NCI-H82 treated with DMSO at 0.1 percent for 48 hours (cell line): ENCODE measurements at regions not wholly inside any gene's neighbourhood (a gene's known extent, or its start where the extent isn't known, plus 50 kb on each side); places are given as distances from the start of the nearest gene placed in this dataset.
A peak's percentile ranks its signal among the peaks of the same experiment; 100 is the strongest.

Experiments
- DNase-seq: peaks from one replicate; lab custom pipeline; 2025; ENCODE audit not compliant: unreplicated experiment; lab: John Stamatoyannopoulos, UW

DNA sequence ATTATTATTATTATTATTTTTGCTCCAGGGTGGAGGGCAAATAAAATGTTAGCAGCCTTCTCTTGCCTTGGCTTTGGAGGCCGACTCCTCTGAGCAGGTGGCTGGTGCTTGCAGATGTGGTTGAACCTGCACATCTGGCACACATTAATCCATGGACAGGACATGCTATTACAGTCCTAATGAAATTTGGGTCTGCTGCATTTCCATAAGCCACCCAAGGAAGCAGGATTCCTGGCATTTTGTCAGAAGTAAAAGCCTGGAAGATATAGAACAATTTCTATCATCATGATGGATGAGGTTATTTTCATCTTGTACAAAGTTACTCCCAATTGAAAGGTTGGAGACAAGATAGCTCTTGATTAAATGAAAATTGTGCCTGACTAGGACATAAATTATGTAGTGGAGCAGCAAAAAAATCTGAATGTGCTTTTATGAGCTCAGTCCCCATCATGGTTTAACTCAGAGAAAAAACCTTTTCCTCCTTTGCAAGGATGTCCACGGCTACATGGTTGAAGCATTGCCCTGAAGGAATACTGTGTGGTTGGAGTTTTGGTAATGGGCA, 130.9 kb upstream of the RGMA start:
- DNase-seq: no peak

DNA sequence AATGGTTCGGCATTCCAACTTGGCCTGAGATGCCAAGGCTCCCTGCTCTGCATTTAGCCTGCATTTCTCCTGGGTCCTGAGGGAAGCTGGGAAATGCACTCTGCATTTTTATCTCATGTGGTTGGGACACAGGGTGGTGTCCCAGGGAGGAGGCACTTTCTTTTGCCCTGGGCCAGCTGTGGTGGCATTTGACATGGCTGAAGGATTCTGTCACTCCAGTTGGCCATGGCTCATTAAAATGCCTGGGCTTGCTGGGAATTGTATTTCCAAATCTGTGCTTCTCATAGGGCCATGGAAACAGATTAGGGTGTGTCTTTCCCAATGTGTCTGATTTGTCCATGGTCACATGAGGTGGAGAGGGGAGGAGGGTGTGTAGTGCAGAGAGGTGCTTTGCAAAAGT, 128.3 kb upstream of the RGMA start:
- no peak for DNase-seq

DNA sequence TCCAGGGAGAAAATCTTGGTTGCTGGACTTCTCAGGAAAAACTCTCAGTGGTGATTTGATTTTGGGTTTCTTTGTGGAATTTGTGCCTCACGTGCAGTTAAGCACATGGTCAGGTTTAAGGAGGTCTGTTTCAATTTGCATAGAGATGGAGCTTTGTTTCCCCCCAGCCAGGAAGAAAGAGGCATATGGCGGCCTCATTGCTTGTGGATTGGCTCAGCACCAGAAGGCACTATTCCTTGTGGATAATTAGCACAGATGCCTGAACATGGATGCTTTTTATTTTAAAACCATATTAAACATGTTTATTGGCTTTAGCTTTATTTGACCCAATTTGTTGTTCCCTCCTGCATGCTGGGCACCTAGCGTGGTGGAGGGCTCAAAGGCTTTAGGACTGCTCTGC, 125.1 kb upstream of the RGMA start:
- DNase-seq: no peak

DNA sequence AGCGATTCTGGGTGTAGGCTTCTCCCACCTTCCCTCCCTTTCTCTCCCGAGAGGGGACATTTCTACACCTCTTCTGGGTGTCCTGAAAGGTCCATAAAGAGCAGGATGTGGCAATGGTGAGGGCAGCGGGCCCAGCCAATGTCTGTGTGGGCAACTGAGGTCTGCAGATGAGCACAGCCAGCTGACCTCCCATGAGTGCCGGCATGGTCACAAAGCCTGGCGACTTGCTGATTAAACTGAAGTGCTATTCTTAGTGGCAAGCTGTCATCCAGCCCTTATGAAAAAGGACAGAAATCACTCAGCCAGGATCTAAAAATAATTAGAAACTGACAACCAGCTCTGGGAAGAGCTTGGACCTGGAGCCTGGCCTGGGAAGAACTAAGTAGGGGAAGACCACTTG, 124.3 kb upstream of the RGMA start:
- DNase-seq: no peak

DNA sequence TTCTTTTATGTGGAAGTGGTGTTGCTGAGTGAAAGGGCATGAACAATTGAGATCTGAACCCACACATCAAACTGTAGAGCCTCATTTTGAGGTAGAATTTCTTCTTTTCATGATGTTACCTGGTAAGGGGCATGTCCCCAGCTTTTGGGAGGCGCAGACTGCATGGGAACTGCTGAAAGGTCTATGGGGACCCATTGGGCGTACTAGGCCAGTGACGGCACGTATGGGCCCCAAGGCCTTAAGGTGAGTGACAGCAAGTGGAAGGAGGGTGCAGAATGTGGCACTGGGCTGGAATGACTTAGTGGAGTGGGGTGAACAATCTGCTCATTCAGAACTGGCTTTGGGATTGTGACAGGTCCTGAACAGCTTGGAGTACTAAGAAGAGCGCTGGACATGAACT, 123.6 kb upstream of the RGMA start:
- DNase-seq: no peak

DNA sequence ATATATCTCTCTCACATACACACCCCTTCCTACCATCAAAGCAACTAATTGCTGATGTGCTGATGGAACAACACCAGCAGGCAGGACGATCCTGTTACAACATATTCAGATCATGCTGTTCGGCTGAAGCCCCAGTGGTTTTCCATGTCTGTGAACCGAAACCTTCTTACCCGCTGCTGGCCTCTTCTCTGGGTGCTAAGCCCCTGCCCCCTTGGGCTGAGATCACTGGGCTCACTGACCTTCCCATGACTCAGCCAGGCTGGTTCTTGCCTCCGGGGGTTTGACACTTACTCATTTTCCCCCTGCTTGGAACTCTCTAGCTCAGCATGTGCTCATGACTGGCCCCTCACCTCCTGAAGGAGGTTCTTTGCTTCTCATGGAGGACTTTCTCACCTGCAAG, 122.0 kb upstream of the RGMA start:
- no peak for DNase-seq

DNA sequence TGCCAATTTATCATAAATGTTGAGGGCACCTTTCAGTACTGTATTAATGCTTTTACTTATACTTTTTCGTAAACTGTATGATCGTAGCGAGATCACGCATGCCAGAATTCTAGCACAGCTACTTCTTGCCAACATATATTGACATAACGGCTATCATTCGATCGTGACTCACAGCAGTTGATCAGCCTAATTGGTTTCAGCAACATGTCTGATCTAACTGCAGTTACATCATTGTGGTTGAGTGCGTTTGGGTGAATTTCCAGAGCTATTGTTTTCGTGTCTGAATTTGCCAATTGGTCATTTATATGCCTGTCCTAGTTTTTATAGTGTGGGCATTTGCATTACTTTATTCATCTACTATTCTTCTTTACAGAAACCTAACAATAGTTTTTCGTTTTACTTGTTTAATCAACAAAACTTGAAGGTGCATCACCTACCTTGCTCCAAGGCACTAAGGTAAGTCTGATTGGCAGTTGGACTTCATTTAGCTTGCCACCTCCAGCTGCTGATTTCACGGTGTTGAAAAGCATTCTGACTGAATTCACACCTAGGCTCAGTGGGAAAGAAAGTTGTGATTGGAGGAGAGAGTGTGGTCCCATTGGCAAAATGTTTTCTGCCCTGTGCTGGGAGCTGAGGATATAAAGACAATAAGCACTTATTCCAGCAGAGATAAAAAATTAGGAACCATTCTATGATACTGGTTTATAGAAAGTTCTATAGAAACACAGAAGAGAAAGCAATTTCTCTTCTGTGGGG, 120.9 kb upstream of the RGMA start:
- DNase-seq: no peak

DNA sequence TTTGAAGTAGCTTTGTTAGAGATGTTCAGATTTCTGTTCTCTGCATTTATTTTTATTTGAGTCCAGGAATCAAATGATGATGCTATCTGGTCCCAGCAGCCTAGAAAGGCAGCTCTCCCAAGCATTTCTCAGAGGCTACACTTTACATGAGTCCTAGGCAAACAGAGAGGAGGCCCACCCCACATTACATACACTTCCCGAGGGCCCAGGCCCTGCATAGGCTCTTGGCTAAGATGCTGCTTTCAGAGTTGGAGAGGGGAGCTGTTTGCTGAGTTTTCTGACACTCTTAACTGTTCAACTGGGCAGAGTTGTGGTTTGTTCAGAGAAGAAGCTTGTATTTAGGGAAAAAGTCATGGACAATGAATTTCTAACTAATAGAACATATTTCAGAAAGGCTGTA, 117.9 kb upstream of the RGMA start:
- DNase-seq: no peak

DNA sequence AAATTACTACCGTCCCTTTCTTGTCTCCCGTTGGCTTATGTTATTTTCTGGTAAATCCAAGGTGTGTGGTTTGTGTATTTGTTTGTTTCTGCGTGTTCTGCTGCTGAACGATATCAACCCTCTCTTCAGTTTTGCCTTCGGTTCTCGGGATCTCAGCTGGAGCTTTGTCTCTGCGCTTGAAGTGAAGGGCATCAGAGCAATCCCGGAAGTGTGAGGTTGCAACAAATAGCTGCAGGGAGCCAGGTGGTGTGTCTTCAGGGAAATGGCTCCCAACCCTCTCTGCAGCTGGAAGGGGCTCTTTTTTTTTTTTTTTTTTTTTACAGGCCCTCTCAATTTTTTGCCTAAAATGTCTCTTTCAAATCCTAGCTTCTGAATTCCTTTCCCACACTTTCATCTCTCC, 116.4 kb upstream of the RGMA start:
- no peak for DNase-seq

DNA sequence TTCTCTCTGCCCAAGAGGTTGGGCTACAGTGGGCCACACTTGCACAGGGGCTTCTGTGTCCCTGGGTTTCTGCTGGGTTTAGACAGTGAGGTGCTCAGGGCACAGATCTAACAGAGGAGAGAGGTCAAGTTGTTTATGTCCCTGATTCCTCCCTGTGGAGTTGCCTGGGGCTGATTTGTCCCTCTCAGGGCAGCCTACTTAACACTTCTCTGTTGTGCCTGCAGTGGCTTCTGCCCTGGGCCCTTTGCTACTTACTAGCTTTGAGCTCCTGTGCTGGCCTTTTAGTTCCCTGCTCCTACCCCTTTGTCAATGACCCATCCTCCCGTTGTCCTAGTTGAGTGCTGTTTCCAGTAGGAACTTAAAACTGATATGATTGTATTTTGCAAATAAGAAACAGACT, 114.0 kb upstream of the RGMA start:
- DNase-seq: no peak

DNA sequence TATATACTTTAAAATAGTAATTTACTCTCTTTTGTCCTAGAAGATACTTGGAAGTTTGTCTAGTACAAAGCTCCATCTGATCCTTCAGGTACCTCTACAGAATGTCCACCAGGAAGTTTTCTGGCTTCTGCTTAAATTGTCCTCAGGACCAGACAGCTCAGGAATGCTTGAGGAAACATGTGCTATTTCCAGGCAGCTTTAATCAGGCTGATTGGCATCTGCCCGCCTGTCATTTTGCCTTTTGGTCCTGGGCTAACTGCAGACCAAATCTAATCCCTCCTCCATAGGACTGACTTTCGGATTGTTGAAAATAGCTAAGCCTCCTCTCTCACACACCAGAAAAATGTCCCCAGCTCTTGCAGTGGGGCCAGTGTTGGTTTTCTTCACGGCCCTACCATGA, 113.4 kb upstream of the RGMA start:
- no peak for DNase-seq

DNA sequence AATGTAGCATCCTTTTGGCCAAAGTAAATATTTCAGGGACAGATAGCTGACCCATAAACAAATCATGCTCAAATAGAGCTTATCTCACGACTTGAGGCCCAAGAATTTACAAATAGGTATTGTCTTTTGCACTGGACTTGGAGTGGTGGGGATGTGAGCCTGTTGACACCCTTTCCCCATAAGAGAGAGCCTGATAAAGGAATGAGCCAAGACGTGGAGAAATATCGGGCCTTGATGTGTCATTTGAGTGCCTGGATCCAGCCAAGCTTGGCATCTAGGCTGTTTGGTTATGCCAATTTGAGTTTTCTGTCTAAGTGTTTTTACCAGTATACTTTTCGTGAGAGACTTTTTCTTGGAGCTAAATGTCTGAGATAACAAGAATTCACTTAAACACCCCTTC, 112.9 kb upstream of the RGMA start:
- no peak for DNase-seq

DNA sequence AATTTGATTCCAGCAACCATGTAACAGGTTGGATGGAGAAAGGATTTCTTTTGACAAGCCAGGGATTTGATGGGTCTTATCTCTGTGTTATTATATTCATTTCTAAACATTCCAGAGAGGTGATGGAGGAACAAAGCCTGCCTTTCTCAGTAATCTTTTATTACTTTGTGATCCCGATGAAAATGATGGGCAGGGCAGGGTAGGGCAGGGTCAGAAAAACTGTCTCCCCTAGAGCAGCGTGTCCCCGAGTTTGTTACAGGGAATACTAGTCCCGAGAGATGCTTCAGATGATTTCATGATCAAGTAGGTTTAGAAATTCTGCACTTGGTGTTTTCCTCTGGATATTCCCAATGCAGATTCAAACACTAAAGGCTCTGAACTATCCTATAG, 111.8 kb upstream of the RGMA start:
- DNase-seq: no peak

DNA sequence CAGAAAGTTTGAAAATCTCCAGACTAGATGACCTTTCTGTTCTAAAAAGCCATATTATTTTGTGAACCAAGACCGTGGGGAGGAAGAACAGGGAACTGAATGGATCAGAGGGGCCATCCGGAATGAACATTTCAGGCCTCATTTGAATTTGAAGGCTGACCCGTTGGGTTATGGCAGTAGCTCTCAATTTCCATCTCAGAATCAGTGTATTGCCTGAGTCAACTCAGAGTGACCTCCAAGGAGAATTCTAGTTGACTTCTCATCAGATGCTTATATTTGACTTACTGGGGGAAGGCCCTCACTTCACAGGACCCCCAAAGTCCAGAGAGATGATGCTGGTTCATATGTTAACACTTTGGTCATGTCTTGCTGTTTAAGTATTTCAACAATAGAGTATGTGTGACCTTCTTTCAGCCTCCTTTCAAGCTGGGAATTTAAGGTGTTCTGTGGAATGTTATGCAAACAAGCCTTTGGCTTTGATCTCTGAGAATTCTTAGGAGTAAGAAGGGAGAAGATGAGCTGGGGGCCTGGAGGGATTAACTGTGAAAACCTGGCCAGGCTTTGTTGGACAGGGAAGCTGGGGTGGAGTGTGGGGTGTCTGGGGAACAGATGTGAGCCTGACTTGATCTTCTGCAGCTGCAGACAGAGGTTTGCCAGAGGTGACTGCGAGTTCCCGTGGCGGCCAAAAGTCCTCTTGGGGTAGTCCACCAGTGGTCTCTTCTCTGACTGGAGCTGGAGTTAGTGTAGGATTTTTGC, 111.2 kb upstream of the RGMA start:
- no peak for DNase-seq

DNA sequence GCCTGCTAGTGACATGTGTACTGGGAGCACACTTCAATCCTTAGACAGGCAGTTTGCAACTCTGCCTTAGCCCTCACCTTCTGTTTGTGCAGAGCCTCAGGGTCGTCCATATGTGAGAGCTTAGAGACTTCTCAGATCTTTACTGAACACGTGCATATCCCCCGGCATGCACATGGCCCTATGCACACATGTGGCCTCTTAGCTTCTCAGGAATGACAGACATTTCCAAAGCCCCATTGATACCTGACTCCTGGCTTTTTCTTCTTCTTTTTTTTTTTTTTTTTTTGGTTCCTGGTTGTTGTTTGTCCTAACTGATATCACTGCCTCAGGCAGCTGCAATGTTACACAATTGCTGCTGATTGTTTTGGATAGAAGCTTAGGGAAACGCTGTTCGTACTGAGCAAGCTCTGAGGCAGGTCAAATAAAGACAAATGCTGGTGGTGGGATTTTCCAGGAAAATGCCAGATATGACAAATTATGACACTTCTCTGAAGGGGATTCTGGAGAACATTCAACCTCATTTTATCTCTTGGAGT, 107.2 kb upstream of the RGMA start:
- DNase-seq: no peak

DNA sequence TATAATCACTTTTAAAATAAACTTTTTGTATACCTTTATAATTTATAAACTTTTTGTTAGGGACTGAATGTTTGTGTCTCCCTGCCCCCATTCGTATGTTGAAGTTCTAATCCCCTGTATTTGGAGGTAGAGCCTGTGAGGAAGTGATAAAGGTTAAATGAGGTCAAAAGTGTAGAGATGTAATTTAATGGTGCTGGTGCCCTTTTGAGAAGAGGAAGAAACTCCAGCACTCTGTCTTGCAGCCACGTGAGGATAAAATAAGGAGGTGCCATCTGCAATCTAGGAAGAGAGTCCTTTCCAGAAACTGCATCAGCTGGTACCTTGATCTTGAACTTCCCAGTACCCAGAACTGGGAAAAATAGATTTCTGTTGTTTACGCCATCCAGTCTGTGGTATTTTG, 106.1 kb upstream of the RGMA start:
- DNase-seq: no peak

DNA sequence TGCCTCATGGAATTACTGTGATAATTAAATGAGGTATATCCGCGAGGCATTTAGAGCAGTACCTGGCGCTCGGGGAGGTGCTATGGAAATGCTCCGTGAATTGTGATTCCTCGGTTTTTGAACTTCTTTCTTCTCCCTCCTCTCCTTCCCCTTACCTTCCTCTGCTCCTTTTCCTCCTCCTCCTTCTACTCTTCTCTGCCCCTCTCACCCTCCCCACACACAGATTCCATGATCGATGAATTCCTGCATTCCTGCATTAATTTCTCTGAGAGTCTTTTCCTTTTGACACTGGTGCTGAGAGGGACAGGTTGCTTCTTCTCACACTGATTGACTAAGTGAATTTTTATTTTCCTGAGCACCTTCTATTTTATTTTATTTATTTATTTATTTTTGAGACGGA, 101.2 kb upstream of the RGMA start:
- DNase-seq: no peak

DNA sequence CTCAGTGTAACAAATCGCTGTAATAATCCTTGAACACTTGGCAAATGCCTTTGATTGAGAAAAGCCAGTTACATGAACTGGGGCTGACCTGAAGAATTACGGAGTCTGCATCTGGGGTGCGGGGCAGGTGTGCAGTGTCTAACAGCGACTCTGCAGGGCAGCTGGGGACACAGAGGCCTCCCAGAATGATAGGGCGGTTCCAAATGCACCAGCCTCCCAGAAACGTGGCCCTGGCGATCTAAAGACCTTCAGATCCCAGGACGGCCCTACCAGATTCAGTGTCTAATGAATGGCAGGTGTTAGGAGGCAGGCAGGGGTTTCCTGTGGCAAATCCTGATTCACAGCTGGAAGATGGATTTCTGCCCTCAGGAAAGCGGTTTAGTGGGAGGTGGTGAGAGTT, 100.5 kb upstream of the RGMA start:
- peak; percentile 16 for DNase-seq

DNA sequence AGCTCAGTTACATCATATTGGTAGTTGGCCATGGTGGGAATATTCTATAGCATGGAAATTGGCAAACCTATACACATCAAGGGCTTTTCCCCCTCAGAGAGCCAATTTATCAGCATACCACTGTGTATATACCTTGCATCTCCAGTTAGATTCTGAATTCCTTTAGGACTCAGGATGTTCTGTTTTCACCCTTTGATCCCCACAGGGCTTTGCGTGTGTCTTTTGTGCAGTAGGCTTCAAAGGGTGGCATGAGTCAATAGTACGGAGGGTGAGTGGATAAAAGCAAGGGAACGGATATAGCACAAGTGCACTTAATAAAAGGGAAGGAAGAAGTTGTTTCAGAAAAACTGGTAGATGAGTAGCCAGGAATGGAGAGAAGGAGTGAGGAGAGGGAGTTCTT, 99.2 kb upstream of the RGMA start:
- no peak for DNase-seq

DNA sequence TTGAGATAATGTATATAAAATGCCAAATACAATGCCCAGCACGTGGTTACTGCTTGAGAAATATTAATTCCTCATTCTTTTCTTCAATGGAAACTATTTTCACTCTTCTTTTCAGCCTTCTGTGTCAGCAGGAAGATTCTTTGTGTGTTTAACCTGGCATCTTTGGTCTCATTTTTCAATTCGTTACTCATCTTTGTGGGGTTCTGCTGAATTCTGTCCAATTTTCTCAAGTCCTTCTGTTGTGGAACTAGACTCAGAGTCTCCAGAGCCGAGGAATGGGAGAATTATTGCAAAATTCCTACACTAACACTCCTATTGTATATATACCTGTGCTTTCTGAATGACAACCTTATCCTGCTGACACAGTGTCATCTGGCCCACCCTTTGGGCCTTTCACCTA, 96.8 kb upstream of the RGMA start:
- no peak for DNase-seq

DNA sequence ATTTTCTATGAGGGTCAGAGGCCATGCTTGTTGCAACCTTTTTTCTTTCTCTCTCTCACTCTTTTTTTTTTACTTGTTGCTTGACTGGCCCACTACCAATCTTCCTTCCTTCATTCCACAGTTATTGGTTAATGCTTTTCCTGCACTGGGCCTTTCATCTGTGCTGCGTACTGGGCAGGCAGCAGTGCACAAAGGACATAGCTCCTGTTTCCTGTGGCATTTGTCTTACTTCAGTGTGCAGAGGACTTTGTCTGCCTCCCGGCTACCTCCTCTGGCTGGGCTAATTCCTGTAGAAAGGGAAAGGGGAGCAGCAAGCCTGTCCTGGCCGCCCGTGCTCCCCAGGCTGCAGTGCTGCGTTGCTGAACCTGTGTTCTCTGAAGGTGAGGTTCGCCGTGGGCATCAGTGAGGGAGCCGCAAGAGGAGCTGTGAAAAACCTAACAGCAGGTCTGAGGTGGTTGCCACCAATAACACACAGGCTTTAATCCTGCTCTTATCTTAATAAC, 93.7 kb upstream of the RGMA start:
- DNase-seq: no peak

DNA sequence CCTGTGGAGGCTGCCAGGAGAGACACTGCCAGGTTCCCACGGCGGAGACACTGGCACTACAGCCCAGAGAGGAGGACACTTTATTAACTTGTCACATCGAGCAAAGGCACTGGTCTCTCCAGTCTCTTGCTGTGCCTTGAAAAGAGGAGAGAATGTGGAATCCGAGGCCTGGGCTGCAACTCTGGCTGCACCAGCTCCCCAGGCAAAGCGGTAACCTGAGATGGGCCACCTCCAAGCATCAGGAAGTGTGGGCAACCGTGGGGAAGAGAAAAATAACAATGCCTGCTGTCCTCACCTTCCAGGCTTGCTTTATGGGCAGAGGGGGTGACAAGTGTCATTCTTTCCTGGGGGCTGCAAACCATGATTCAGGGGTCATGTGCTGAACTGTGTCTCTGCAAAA, 91.6 kb upstream of the RGMA start:
- no peak for DNase-seq
